Thyroid gland (tissue), 4 donors: ENCODE measurements at regions not wholly inside any gene's neighbourhood (a gene's known extent, or its start where the extent isn't known, plus 50 kb on each side); places are given as distances from the start of the nearest gene placed in this dataset.

Experiments used
- DNase-seq, 2 donors: peaks; one replicate each; pipeline ENCODE4 v3.0.0-alpha.2; 2019
- H3K27ac ChIP-seq, 3 donors: fragments of 200-600 bp; sonication (generic); 1 replicate in 2 of 3; 2 replicates in 1 of 3; pipeline ENCODE4 v1.5.1; 2016 to 2019; ENCODE audit warnings: mild to moderate bottlenecking in 1 of 3, moderate library complexity in 1 of 3
- H3K27me3 ChIP-seq: fragments of 200-600 bp; sonication (generic); one replicate; pipeline ENCODE4 v1.5.1; 2019
- H3K36me3 ChIP-seq, 2 donors: fragments of 200-600 bp; sonication (generic); one replicate each; pipeline ENCODE4 v1.5.1; 2016 to 2019
- H3K4me1 ChIP-seq, 2 donors: fragments of 200-600 bp; sonication (generic); one replicate each; pipeline ENCODE4 v1.5.1; 2017 to 2019
- H3K4me3 ChIP-seq, 3 donors: fragments of 200-600 bp; sonication (generic); replicated peaks in 1 of 3; 1 replicate in 2 of 3; 2 replicates in 1 of 3; pipeline ENCODE4 v1.5.1; 2016; ENCODE audit warnings: mild to moderate bottlenecking in 1 of 3
- H3K9me3 ChIP-seq: fragments of 200-600 bp; sonication (generic); one replicate; pipeline ENCODE4 v1.5.1; 2017
- CTCF ChIP-seq, 6 experiments: fragments of 200-600 bp in 3 of 6; fragments of 450-650 bp in 3 of 6; sonication (generic) in 3 of 6; IDR thresholded peaks; one replicate each; pipeline ENCODE4 v1.5.1; 2016 to 2019; ENCODE audit warnings: antibody characterized with exemption in 6 of 6, mild to moderate bottlenecking in 2 of 6, inconsistent platforms in 1 of 6, moderate library complexity in 1 of 6
- POLR2A ChIP-seq, 2 donors: fragments of 450-650 bp; IDR thresholded peaks; one replicate each; pipeline ENCODE4 v1.6.1; 2017; ENCODE audit warnings: antibody characterized with exemption in 2 of 2, mild to moderate bottlenecking in 2 of 2, moderate library complexity in 1 of 2
- WGBS, 2 donors: methylation state at CpG; one replicate each; pipeline ENCODE4 v1.1.5; 2017; 5-methylcytosine and 5-hydroxymethylcytosine counted together
- intact Hi-C: fragments of 100-400 bp; cut with DNase I; formaldehyde crosslinking; loops from one replicate; pipeline ENCODE4 v1.15.1; 2023

- Histone ChIP-seq H3K27ac (no peak overlapping the region), H3K36me3 (no peaks in the 10 kb centered on the region), H3K27me3 (no peaks in the 10 kb centered on the region), H3K4me1 (no peaks in the 10 kb centered on the region), H3K4me3 (no peak overlapping the region), H3K9me3 (no peaks in the 10 kb centered on the region)
- TF ChIP-seq POLR2A (IDR thresholded peaks at IDR 0.05) (no peak), CTCF (IDR thresholded peaks at IDR 0.05) (no peak)
- 78 to 84% methylated on average over 2 of the region's 2 CpGs for WGBS, 2 donors
- no peak for DNase-seq
- intact Hi-C loops: no loop called here
Measured at GRCh38 chr21:19343711-19344110, 940.1 kb upstream of the TMPRSS15 start.

- no peak for TF ChIP-seq CTCF (IDR thresholded peaks at IDR 0.05)
- TF ChIP-seq POLR2A (IDR thresholded peaks at IDR 0.05): no peak
Measured at GRCh38 chr21:19350286-19350685, 946.7 kb upstream of the TMPRSS15 start.

GRCh38 chr21:19353256-19353655 is 949.7 kb upstream of the TMPRSS15 start:
- Histone ChIP-seq H3K4me1 (no peaks in the 10 kb centered on the region), H3K4me3 (no peak overlapping the region), H3K27me3 (no peaks in the 10 kb centered on the region), H3K27ac (no peak overlapping the region), H3K9me3 (no peaks in the 10 kb centered on the region), H3K36me3 (no peaks in the 10 kb centered on the region)
- 11 to 24% methylated on average over 2 of the region's 2 CpGs for WGBS, 2 donors
- intact Hi-C loops: no loop called here
- DNase-seq: no peak
- TF ChIP-seq POLR2A (IDR thresholded peaks at IDR 0.05): no peak
- TF ChIP-seq CTCF (IDR thresholded peaks at IDR 0.05): no peak

More at GRCh38 chr21:19350286-19350685, 946.7 kb upstream of the TMPRSS15 start:
- H3K27me3 ChIP-seq: no peaks in the 10 kb centered on the region
- no peaks in the 10 kb centered on the region for H3K4me1 ChIP-seq
- no peak overlapping the region for H3K4me3 ChIP-seq
- intact Hi-C loops: no loop called here
- H3K9me3 ChIP-seq: no peaks in the 10 kb centered on the region
- H3K36me3 ChIP-seq: no peaks in the 10 kb centered on the region
- H3K27ac ChIP-seq: no peak overlapping the region
- no peak for DNase-seq

GRCh38 chr21:19368944-19369343 is 965.4 kb upstream of the TMPRSS15 start:
- no peak for TF ChIP-seq POLR2A (IDR thresholded peaks at IDR 0.05)
- TF ChIP-seq CTCF (IDR thresholded peaks at IDR 0.05): no peak
- Histone ChIP-seq H3K9me3 (no peaks in the 10 kb centered on the region), H3K4me1 (no peaks in the 10 kb centered on the region), H3K27me3 (no peaks in the 10 kb centered on the region), H3K27ac (no peak overlapping the region), H3K4me3 (no peak overlapping the region), H3K36me3 (no peaks in the 10 kb centered on the region)
- no peak for DNase-seq
- intact Hi-C loops: no loop called here
- WGBS, 2 donors: 50 to 64% methylated on average over 1 of the region's 1 CpG

- no peak overlapping the region for H3K4me3 ChIP-seq
- no peaks in the 10 kb centered on the region for H3K4me1 ChIP-seq
- TF ChIP-seq POLR2A (IDR thresholded peaks at IDR 0.05): no peak
- TF ChIP-seq CTCF (IDR thresholded peaks at IDR 0.05): no peak
- WGBS, 2 donors: 60 to 77% methylated on average over 4 of the region's 4 CpGs
- no peaks in the 10 kb centered on the region for H3K9me3 ChIP-seq
- no peaks in the 10 kb centered on the region for H3K27me3 ChIP-seq
- DNase-seq: no peak
- H3K36me3 ChIP-seq: no peaks in the 10 kb centered on the region
- H3K27ac ChIP-seq: no peak overlapping the region
- intact Hi-C loops: no loop called here
Measured at GRCh38 chr21:19392390-19392789, 988.8 kb upstream of the TMPRSS15 start.
